CD14-positive monocyte (primary cell): ENCODE measurements at regions not wholly inside any gene's neighbourhood (a gene's known extent, or its start where the extent isn't known, plus 50 kb on each side); places are given as distances from the start of the nearest gene placed in this dataset.

Experiments
- DNase-seq, 3 donors: peaks; one replicate each; pipeline ENCODE4 v3.0.0-alpha.2; 2011 to 2022
- H2AFZ ChIP-seq: 2 replicates; pipeline ENCODE4 v1.6.0; 2012; ENCODE audit warnings: mild to moderate bottlenecking, low read depth, low read length, inconsistent platforms; ENCODE audit not compliant: insufficient read depth, poor library complexity, severe bottlenecking
- H3K27ac ChIP-seq, 2 donors: 1 replicate in 1 of 2; 2 replicates in 1 of 2; pipeline ENCODE4 v1.5.1; 2012 to 2013; ENCODE audit warnings: low read length in 2 of 2, control low read depth in 1 of 2, inconsistent platforms in 1 of 2, low read depth in 1 of 2, mild to moderate bottlenecking in 1 of 2
- H3K27me3 ChIP-seq, 2 donors: one replicate each; pipeline versions ENCODE4 v1.6.0 to v1.6.1; 2011 to 2013; ENCODE audit warnings: low read length in 2 of 2; ENCODE audit not compliant: control insufficient read depth in 2 of 2, insufficient read depth in 2 of 2
- H3K36me3 ChIP-seq, 2 donors: replicated peaks in 1 of 2; 1 replicate in 1 of 2; 2 replicates in 1 of 2; pipeline versions ENCODE4 v1.5.1 to v1.6.1; 2012 to 2013; ENCODE audit warnings: low read length in 2 of 2, control low read depth in 1 of 2, inconsistent platforms in 1 of 2, mild to moderate bottlenecking in 1 of 2; ENCODE audit not compliant: insufficient read depth in 2 of 2, control insufficient read depth in 1 of 2
- H3K4me1 ChIP-seq, 2 donors: 1 replicate in 1 of 2; 2 replicates in 1 of 2; pipeline versions ENCODE4 v1.5.1 to v1.6.1; 2012 to 2013; ENCODE audit warnings: low read length in 2 of 2, control low read depth in 1 of 2, inconsistent platforms in 1 of 2, mild to moderate bottlenecking in 1 of 2, moderate library complexity in 1 of 2; ENCODE audit not compliant: insufficient read depth in 2 of 2, control insufficient read depth in 1 of 2
- H3K4me2 ChIP-seq: replicated peaks from 2 replicates; pipeline ENCODE3; 2012; ENCODE audit warnings: low read length, moderate library complexity, mild to moderate bottlenecking; ENCODE audit not compliant: poor library complexity, severe bottlenecking; ENCODE audit errors: extremely low read depth
- H3K4me3 ChIP-seq, 3 experiments: fragments of 200-600 bp in 1 of 3; sonication (generic) in 1 of 3; replicated peaks in 1 of 3; 1 replicate in 2 of 3; 2 replicates in 1 of 3; pipeline ENCODE4 v1.5.1; 2011 to 2013; ENCODE audit warnings: low read length in 3 of 3, mild to moderate bottlenecking in 3 of 3, control low read depth in 2 of 3, low read depth in 2 of 3, inconsistent platforms in 1 of 3, moderate library complexity in 1 of 3
- H3K79me2 ChIP-seq: 2 replicates; pipeline ENCODE4 v1.6.0; 2012; ENCODE audit warnings: mild to moderate bottlenecking, control low read depth, inconsistent platforms, low read length, moderate library complexity; ENCODE audit not compliant: insufficient read depth
- H3K9ac ChIP-seq: 2 replicates; pipeline ENCODE4 v1.6.0; 2017; ENCODE audit warnings: low read length, mild to moderate bottlenecking; ENCODE audit not compliant: insufficient read depth, poor library complexity, severe bottlenecking
- H3K9me3 ChIP-seq, 2 donors: replicated peaks in 1 of 2; 1 replicate in 1 of 2; 2 replicates in 1 of 2; pipeline versions ENCODE4 v1.5.1 to v1.6.1; 2012 to 2013; ENCODE audit warnings: low read length in 2 of 2, control low read depth in 1 of 2; ENCODE audit not compliant: control insufficient read depth in 1 of 2, insufficient read depth in 1 of 2
- H4K20me1 ChIP-seq: 2 replicates; pipeline ENCODE4 v1.6.0; 2012; ENCODE audit warnings: mild to moderate bottlenecking, low read length, control low read depth, moderate library complexity; ENCODE audit not compliant: insufficient read depth
- H3K27ac Mint-ChIP-seq, 7 donors: one replicate each; pipeline ENCODE4 v1.8.0; 2020; ENCODE audit warnings: mild to moderate bottlenecking in 7 of 7, mixed read lengths in 7 of 7, moderate library complexity in 6 of 7, inconsistent platforms in 2 of 7
- H3K27me3 Mint-ChIP-seq, 3 donors: one replicate each; pipeline ENCODE4 v1.8.0; 2021 to 2022; ENCODE audit warnings: low read depth in 3 of 3, mild to moderate bottlenecking in 3 of 3, mixed read lengths in 3 of 3, moderate library complexity in 3 of 3, inconsistent platforms in 1 of 3
- H3K36me3 Mint-ChIP-seq, 2 donors: one replicate each; pipeline ENCODE4 v1.8.0; 2020; ENCODE audit warnings: mixed read lengths in 2 of 2, inconsistent platforms in 1 of 2, mild to moderate bottlenecking in 1 of 2
- H3K4me1 Mint-ChIP-seq: one replicate; pipeline ENCODE4 v1.8.0; 2020; ENCODE audit warnings: mild to moderate bottlenecking, mixed read lengths
- H3K4me3 Mint-ChIP-seq, 2 donors: one replicate each; pipeline ENCODE4 v1.8.0; 2020; ENCODE audit warnings: mild to moderate bottlenecking in 2 of 2, mixed read lengths in 2 of 2, moderate library complexity in 1 of 2
- H3K9me3 Mint-ChIP-seq, 7 donors: one replicate each; pipeline ENCODE4 v1.8.0; 2020 to 2022; ENCODE audit warnings: mixed read lengths in 7 of 7, mild to moderate bottlenecking in 6 of 7, moderate library complexity in 6 of 7, inconsistent platforms in 2 of 7
- WGBS: methylation state at CpG from one replicate; pipeline ENCODE4 v1.1.5; 2013; ENCODE audit warnings: missing lambda C conversion rate; ENCODE audit not compliant: insufficient coverage; 5-methylcytosine and 5-hydroxymethylcytosine counted together
- intact Hi-C, 2 donors: fragments of 100-400 bp; cut with micrococcal nuclease; formaldehyde crosslinking; loops; one replicate each; pipeline versions ENCODE4 v1.15.0 to v1.15.1; 2023
- TF ChIP-seq, protein P1 (sequence below): fragments of 200-600 bp; IDR thresholded peaks from one replicate; pipeline ENCODE4 v1.8.0; 2022; ENCODE audit warnings: antibody characterized with exemption, mild to moderate bottlenecking

DNA sequence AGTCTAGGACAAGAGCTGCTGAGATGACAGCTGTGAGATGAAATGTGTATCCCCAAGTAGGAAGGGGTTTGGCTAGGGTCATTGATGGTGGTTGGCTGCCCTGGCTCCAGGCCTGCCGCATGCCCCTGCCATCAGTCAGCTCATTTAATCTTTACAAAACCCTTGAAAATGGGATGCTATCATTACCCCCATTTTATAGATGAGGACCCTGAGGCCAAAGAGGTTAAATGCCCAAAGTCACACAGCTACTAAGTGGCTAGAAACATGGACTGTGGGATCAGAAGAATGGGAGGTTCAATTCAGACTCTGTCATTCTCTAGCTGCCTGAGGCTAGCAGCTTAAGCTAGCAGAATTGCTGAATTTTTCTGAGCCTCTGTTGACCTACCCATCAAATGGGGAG lies 198.8 kb downstream of the MAF start:
- Histone ChIP-seq H3K9ac (no peak overlapping the region), H3K36me3 (no peaks in the 10 kb centered on the region), H3K4me1 (peaks cover 0 to 6% of the 10 kb centered on the region in 2 donors), H3K4me2 (no peak overlapping the region), H3K27me3 (no peaks in the 10 kb centered on the region), H4K20me1 (no peaks in the 10 kb centered on the region), H3K9me3 (no peaks in the 10 kb centered on the region), H2AFZ (no peak overlapping the region), H3K79me2 (no peaks in the 10 kb centered on the region), H3K4me3 (no peak overlapping the region), H3K27ac (no peak overlapping the region)
- no peaks in the 10 kb centered on the region for H3K36me3 Mint-ChIP-seq
- H3K9me3 Mint-ChIP-seq, result peaks cover 3 to 6% (median 6%) of the 10 kb centered on the region in 7 donors
- DNase-seq, result no peak
- TF ChIP-seq, protein P1, sequence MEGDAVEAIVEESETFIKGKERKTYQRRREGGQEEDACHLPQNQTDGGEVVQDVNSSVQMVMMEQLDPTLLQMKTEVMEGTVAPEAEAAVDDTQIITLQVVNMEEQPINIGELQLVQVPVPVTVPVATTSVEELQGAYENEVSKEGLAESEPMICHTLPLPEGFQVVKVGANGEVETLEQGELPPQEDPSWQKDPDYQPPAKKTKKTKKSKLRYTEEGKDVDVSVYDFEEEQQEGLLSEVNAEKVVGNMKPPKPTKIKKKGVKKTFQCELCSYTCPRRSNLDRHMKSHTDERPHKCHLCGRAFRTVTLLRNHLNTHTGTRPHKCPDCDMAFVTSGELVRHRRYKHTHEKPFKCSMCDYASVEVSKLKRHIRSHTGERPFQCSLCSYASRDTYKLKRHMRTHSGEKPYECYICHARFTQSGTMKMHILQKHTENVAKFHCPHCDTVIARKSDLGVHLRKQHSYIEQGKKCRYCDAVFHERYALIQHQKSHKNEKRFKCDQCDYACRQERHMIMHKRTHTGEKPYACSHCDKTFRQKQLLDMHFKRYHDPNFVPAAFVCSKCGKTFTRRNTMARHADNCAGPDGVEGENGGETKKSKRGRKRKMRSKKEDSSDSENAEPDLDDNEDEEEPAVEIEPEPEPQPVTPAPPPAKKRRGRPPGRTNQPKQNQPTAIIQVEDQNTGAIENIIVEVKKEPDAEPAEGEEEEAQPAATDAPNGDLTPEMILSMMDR, result no peak
- no peak overlapping the region for H3K27ac Mint-ChIP-seq
- no peak overlapping the region for H3K4me3 Mint-ChIP-seq
- H3K4me1 Mint-ChIP-seq, result peaks cover 10% of the 10 kb centered on the region
- H3K27me3 Mint-ChIP-seq, result peaks cover 3 to 4% (median 4%) of the 10 kb centered on the region in 3 donors
- WGBS, result no CpG with 5 or more reads among the region's 1 CpG
- intact Hi-C loops, result no loop called here

DNA sequence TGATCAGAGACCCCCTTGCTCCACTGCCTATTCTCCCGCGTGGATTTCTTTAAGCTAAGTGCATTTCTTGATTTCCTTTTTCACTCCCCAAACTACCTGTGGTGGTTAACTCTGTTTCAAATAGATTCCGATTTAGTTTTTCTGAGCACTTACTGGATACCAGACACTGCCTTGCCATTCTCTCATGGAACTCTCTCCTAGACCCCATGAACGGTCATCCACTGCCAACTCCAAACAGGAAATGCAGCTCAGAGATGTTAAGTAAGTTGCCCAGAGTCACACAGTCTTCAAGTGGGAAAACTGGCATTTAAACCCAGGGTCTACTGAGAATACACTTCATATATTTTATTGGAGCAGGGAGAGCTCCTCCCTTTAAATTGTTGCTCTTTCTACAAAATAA lies 199.4 kb downstream of the MAF start:
- Histone ChIP-seq H3K4me3 (no peak overlapping the region), H2AFZ (no peak overlapping the region), H3K9ac (no peak overlapping the region), H3K9me3 (no peaks in the 10 kb centered on the region), H3K36me3 (no peaks in the 10 kb centered on the region), H3K4me1 (peaks cover under 1 to 6% of the 10 kb centered on the region in 2 donors), H3K79me2 (no peaks in the 10 kb centered on the region), H3K27me3 (no peaks in the 10 kb centered on the region), H4K20me1 (no peaks in the 10 kb centered on the region), H3K27ac (no peak overlapping the region), H3K4me2 (no peak overlapping the region)
- no peak for DNase-seq
- Mint-ChIP-seq H3K9me3 (peaks cover 3 to 6% (median 6%) of the 10 kb centered on the region in 7 donors), H3K27ac (no peak overlapping the region), H3K4me1 (peaks cover 10% of the 10 kb centered on the region), H3K36me3 (no peaks in the 10 kb centered on the region), H3K27me3 (peaks cover 2 to 4% (median 3%) of the 10 kb centered on the region in 3 donors), H3K4me3 (no peak overlapping the region)
- WGBS, result 90% methylated on average over 2 of the region's 4 CpGs
- intact Hi-C loops, result no loop called here
- TF ChIP-seq, protein P1, result no peak
